GM10248 (cell line): ENCODE measurements at regions not wholly inside any gene's neighbourhood (a gene's known extent, or its start where the extent isn't known, plus 50 kb on each side); places are given as distances from the start of the nearest gene placed in this dataset.

Experiments used
- CTCF ChIA-PET: fragments of 300-600 bp; sonication (Branson Sonifier 250); formaldehyde crosslinking; extraction: SDS; loops from one replicate; lab custom pipeline; 2021; ENCODE audit warnings: antibody characterized with exemption; lab: Yijun Ruan, JAX
- POLR2A ChIA-PET: fragments of 350-650 bp; sonication (Branson Sonifier 250); formaldehyde crosslinking; extraction: SDS; loops from one replicate; lab custom pipeline; 2020; ENCODE audit warnings: antibody characterized with exemption; lab: Yijun Ruan, JAX
- DNase-seq: peaks from one replicate; pipeline ENCODE4 v3.0.0; 2012; ENCODE audit errors: extremely low spot score
- TF ChIP-seq, protein P1 (sequence below): IDR thresholded peaks from 2 replicates; pipeline ENCODE4 v1.5.1; 2012; ENCODE audit warnings: mild to moderate bottlenecking, low read depth; ENCODE audit errors: extremely low read depth, missing control alignments, control extremely low read depth

DNA sequence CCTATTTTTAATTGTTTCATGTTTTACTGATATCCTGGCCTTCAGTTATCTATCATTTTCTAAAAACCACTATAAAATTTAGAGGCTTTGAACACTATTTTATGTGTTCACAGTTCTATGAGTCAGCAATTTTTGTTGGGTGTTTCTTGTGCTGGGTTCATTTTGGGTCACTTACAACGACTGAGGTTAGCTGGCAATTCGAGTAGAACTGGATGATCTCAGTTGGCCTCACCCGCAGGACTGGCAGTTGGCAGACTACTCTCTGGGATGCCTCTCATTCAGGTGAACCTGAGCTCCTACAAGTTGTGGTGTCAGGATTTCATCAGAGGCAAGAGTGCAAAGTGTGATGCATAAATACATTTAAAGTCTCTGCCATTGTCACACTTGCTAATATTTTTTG lies 151.0 kb upstream of the PAPPA start:
- ChIA-PET POLR2A (no interaction called here), CTCF (interaction anchor here (1.3 kb wide), 1 partner anchor 17 kb away, joined by 3 read pairs; no protein-coding TSS in a partner anchor)
- no peak for DNase-seq
- TF ChIP-seq, protein P1, sequence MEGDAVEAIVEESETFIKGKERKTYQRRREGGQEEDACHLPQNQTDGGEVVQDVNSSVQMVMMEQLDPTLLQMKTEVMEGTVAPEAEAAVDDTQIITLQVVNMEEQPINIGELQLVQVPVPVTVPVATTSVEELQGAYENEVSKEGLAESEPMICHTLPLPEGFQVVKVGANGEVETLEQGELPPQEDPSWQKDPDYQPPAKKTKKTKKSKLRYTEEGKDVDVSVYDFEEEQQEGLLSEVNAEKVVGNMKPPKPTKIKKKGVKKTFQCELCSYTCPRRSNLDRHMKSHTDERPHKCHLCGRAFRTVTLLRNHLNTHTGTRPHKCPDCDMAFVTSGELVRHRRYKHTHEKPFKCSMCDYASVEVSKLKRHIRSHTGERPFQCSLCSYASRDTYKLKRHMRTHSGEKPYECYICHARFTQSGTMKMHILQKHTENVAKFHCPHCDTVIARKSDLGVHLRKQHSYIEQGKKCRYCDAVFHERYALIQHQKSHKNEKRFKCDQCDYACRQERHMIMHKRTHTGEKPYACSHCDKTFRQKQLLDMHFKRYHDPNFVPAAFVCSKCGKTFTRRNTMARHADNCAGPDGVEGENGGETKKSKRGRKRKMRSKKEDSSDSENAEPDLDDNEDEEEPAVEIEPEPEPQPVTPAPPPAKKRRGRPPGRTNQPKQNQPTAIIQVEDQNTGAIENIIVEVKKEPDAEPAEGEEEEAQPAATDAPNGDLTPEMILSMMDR, result no peak

DNA sequence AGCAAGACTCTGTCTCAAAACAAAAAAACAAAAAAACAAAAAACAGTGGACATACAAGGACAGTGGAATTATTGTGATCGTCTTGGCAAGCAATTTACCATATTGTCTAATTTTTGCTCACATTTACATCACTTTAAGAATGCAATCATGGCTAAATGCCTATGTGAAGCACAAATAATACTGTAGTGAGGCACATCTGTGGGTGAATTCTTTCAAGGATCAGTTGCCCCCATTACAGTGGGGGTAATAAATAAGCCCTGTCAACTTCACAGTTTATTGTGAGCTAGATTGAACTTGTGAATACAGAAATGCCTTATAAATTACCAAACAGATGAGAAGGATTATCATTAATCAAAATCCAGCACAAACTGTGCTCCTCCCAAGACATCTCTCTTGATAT lies 150.2 kb upstream of the PAPPA start:
- CTCF ChIA-PET, result no interaction called here
- POLR2A ChIA-PET, result no interaction called here
- TF ChIP-seq, protein P1, result no peak
- no peak for DNase-seq

DNA sequence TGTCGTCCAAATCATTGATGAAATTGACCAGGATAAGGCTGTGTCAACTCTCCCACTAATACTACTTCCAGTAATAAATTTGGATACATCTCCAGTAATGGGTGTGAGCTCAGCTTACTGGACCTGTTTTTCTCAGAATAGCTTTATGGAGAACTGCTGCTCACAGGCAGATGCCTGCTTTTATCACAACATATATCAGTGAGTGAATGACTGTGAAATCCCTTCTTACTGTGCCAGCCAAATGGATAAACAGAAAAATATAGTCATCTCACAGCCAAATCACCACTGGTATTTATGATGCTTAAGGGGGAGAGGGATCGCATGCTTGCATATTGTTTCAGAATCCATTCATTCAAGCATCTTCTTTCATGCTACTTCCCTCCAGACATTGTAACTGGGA lies 148.4 kb upstream of the PAPPA start:
- ChIA-PET CTCF (no interaction called here), POLR2A (no interaction called here)
- TF ChIP-seq, protein P1, result no peak
- DNase-seq, result no peak

DNA sequence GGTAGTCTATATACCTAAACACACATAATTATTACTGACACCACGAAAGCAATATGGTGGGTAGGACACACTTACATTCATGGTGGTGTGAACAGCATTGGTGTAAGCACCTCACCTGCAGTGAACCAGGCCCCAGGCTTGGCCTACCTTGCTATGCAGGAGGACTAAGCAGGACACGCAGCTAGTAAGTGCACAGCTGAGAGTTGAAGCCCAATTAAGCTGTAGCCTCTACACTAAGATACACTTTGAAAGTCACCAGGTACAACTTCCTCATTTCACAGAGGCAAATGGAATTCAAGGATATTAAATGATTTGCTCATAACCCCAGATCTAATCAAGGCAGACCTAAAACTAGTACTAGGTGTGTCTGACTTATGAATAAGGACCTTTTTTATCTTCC lies 145.8 kb upstream of the PAPPA start:
- no peak for DNase-seq
- CTCF ChIA-PET, result interaction anchor here (1.0 kb wide), 1 partner anchor 9 kb away, joined by 3 read pairs; no protein-coding TSS in a partner anchor
- POLR2A ChIA-PET, result no interaction called here
- TF ChIP-seq, protein P1, result no peak

DNA sequence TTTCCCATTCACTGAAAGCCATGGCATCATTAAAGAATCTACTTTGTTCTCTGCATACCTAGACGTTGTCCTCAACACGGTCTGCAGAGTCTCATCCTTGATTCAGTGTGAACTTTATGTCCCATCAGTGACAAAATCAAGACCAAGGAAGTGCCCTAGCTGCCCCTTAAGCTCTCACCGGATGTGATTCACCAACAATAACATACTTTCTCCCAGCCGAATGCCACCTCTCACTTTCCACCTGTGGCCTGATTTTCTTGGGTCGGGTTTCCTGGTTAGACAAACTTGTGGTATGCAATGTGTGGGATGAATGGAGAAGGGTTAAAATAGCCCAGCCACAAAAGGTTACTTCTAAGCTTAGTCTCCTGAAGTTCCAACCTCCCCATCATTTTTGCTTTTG lies 145.3 kb upstream of the PAPPA start:
- no peak for DNase-seq
- TF ChIP-seq, protein P1, result no peak
- ChIA-PET POLR2A (no interaction called here), CTCF (interaction anchor here (1.0 kb wide), 1 partner anchor 9 kb away, joined by 3 read pairs; no protein-coding TSS in a partner anchor)

DNA sequence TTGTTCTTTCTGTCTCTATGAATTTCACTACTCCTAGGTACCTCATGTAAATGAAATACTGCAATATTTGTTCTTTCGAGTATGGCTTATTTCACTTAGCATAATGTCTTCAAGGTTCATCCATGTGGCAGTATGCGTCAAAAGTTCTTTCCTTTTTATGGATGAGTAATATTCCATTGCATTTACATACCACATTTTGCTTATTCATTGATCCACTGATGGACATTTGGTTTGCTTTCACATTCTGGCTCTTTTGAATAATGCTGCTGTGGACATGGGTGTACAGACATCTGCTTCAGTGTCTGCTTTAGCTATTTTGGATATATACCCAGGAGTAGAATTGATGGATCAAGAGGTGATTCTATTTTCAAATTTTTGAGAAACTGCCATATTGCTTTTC lies 144.2 kb upstream of the PAPPA start:
- TF ChIP-seq, protein P1, result no peak
- ChIA-PET CTCF (interaction anchor here (0.9 kb wide), 1 partner anchor 140 kb away, joined by 3 read pairs; no protein-coding TSS in a partner anchor), POLR2A (no interaction called here)
- no peak for DNase-seq

DNA sequence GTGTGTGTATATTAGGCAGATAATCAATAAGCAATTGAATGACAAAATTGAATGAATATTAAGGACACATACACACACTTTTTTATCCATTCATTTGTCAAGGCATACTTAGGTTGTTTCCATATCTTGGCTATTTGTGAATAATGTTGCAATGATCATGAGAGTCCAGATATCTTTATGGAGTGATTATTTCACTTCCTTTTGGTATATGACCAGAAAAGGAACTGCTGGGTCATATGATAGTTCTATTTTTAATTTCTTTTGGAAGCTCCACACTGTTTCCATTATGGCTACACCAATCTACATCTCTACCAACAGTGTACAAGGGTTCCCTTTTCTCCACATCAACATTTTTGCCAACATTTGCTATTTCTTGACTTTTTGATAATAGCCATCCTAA lies 137.7 kb upstream of the PAPPA start:
- DNase-seq, result no peak
- ChIA-PET CTCF (no interaction called here), POLR2A (no interaction called here)
- TF ChIP-seq, protein P1, result no peak
